ENCODE measurements at regions not wholly inside any gene's neighbourhood (a gene's known extent, or its start where the extent isn't known, plus 50 kb on each side); places are given as distances from the start of the nearest gene placed in this dataset.
"Not testable (repeated sequence)": the region's sequence is repeated elsewhere in the genome, so short reads cannot be mapped to it uniquely, and the experiment has no call there.

DNA sequence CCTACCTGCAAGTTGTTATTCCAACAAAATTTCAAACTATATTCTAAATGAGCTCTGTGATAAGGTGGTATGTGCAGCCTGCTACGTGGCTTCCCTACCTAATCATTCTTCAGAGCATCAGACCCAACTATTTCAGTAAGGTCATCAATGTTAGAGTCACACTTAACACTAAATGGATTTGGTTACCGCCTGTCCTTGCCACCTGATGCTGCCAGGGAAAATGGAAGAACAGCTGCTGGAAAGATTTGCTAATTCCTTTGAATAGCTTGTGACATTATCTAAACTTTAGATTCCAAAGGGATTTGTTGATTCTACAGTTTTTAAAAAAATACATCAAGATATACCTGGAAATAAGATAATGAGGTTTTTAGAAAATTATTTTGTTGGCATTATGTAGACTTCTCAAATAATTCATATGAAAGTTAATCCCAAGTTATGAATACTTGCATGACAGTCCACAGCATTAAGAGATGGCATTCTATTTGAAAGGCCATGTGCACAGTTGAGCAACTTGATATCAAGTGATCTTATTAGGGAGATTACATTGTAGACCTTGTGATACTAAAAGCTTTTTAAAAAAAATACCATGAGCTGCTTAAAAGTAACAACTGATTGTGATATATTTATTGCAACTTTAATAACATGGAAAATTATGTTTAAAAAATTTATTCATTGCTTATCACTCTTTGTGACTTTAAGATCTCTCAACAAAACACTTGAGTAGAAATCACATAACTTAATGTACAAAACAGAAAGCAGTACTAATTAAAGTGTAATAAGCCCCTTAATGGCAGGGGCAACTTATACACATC lies 98.3 kb upstream of the UGP2 start:
- no peaks in the 10 kb centered on the region for H3K27me3 ChIP-seq

DNA sequence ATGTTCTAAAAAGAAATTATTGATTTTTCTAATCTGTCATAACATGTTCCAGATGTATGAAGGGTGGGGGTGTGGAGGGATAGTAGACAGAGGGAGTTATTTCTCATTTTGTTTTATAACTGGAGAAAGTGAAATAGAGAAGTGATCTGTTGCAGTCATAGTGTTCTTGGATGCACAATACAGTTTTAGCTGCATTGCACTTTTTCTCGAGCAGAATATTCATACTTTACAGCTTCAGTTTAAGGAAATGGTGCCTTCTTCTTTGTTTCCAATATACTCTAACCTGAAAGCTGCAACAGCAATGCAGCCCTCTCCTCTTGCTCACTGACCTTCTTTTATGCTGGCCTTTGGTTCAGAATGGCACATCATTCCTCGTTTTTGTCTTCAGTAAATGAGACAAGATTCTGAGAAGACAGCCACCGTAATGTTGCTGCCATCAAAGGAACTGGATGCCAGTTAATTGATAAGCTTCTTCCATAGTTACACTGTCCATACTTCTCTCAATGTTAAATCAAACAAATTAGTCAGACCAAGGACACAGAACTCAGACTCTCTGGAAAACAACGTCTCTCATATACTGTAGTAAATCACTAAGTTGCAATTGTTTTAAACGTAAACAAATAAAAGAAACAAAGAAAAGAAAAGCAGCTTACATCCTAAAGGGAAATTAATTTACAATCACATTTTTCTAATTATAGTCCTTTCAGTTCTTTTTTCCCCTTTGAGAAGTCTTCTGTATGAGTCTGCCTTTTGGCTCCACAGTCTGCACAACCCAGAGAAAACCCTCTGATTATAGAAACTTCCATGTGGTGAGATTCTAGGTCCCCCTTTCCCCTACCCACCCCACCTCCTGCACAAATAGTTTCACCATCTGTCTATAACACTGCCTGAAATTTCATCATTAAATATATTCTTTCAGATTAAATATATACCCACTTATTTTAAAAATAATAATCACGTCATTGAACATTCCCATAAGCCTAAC lies 97.4 kb upstream of the UGP2 start:
- intact Hi-C loops (cut with DNase I; ENCODE audit: low total_unique reads) = no loop called here
- DNase-seq = no peak
- H3K9me3 ChIP-seq = no peaks in the 10 kb centered on the region
- TF ChIP-seq, protein P1, sequence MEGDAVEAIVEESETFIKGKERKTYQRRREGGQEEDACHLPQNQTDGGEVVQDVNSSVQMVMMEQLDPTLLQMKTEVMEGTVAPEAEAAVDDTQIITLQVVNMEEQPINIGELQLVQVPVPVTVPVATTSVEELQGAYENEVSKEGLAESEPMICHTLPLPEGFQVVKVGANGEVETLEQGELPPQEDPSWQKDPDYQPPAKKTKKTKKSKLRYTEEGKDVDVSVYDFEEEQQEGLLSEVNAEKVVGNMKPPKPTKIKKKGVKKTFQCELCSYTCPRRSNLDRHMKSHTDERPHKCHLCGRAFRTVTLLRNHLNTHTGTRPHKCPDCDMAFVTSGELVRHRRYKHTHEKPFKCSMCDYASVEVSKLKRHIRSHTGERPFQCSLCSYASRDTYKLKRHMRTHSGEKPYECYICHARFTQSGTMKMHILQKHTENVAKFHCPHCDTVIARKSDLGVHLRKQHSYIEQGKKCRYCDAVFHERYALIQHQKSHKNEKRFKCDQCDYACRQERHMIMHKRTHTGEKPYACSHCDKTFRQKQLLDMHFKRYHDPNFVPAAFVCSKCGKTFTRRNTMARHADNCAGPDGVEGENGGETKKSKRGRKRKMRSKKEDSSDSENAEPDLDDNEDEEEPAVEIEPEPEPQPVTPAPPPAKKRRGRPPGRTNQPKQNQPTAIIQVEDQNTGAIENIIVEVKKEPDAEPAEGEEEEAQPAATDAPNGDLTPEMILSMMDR (IDR thresholded peaks at IDR 0.05) = no peak
- no peak for TF ChIP-seq POLR2A (IDR thresholded peaks at IDR 0.05)
- no peaks in the 10 kb centered on the region for H3K4me1 ChIP-seq
- 46 to 51% methylated on average over 6 of the region's 6 CpGs for WGBS, 2 donors
- no peak overlapping the region for H3K27ac ChIP-seq
- H3K4me3 ChIP-seq = no peak overlapping the region
- no peaks in the 10 kb centered on the region for H3K36me3 ChIP-seq (ENCODE audit: low read depth, missing control alignments)
- no peaks in the 10 kb centered on the region for H3K27me3 ChIP-seq

More for the DNA sequence above, 98.3 kb upstream of the UGP2 start:
- DNase-seq = no peak
- no peaks in the 10 kb centered on the region for H3K4me1 ChIP-seq
- TF ChIP-seq, protein P1 (IDR thresholded peaks at IDR 0.05) = no peak
- TF ChIP-seq POLR2A (IDR thresholded peaks at IDR 0.05) = no peak
- H3K9me3 ChIP-seq = no peaks in the 10 kb centered on the region
- 84% methylated on average over 2 of the region's 2 CpGs for WGBS, 2 donors
- no peak overlapping the region for H3K27ac ChIP-seq
- no peaks in the 10 kb centered on the region for H3K36me3 ChIP-seq (ENCODE audit: low read depth, missing control alignments)
- H3K4me3 ChIP-seq = no peak overlapping the region
- intact Hi-C loops (cut with DNase I; ENCODE audit: low total_unique reads) = no loop called here

DNA sequence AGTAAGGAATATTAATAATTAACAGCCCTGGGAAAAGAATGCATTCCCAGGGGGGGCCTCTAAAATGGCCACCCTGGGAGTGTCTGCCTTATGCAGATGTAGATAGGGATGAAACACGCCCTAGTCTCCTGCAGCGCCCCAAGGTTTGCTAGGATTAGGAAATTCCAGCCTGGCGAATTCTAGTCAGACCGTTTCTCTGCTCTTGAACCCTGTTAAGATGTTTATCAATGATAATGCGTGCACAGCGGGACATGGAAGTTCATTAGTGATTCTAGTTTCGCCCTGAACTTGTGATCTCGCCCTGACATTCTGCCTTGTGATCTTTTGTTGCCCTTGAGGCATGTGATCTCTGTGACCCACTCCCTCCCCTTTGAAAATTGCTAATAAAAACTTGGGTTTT lies 95.1 kb upstream of the UGP2 start:
- H3K4me1 ChIP-seq; H3K27ac ChIP-seq; H3K36me3 ChIP-seq (ENCODE audit: low read depth, missing control alignments); H3K27me3 ChIP-seq; H3K4me3 ChIP-seq; DNase-seq; intact Hi-C loops (cut with DNase I; ENCODE audit: low total_unique reads); H3K9me3 ChIP-seq: not testable (repeated sequence)
- WGBS, 2 donors = 90 to 92% methylated on average over 8 of the region's 8 CpGs

DNA sequence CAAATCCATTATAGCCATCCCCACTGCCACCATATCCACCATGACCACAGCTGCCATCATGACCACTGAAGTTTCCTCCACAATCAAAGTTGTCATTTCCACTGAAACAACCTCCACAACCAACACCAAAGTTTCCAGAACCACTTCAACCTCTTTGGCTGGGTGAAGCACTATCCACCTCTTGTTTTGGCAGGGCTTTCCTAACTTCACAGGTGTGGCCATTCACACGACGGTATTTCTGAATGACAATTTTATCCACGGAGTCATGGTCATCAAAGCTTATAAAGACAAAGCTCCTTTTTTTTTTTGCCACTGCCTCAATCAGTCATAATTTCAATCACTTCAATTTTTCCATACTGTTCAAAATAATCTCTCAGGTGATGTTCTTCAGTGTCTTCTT lies 89.8 kb upstream of the UGP2 start:
- TF ChIP-seq POLR2A (IDR thresholded peaks at IDR 0.05) = no peak
- TF ChIP-seq, protein P1 (IDR thresholded peaks at IDR 0.05) = no peak

DNA sequence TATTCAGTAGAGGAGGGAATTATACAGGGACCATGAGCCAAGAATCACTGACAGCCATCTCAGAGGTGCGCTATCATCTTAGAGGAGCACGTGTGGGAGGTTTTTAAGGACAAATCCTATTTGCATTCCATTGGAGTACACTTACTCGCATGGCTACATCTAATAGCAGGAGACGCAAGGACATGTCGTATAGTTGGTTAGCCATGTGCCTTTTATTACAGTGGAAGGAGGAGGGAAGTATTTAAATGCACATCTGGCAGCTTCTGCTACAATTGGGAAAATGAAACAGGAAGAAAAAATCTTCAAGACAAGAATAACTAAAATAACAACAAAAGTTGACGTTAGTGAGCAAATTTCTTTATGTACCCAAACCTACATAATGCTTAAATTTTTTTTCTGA lies 86.5 kb upstream of the UGP2 start:
- intact Hi-C loops (cut with DNase I; ENCODE audit: low total_unique reads) = no loop called here
- no peaks in the 10 kb centered on the region for H3K27me3 ChIP-seq
- no peak for DNase-seq
- H3K36me3 ChIP-seq (ENCODE audit: low read depth, missing control alignments) = no peaks in the 10 kb centered on the region
- H3K27ac ChIP-seq = no peak overlapping the region
- no peaks in the 10 kb centered on the region for H3K4me1 ChIP-seq
- no peak for TF ChIP-seq POLR2A (IDR thresholded peaks at IDR 0.05)
- TF ChIP-seq, protein P1 (IDR thresholded peaks at IDR 0.05) = no peak
- WGBS, 2 donors = 33 to 40% methylated on average over 6 of the region's 6 CpGs
- no peak overlapping the region for H3K4me3 ChIP-seq
- H3K9me3 ChIP-seq = no peaks in the 10 kb centered on the region

More for the DNA sequence above, 89.8 kb upstream of the UGP2 start:
- intact Hi-C loops (cut with DNase I; ENCODE audit: low total_unique reads) = no loop called here
- Histone ChIP-seq H3K4me3 (no peak overlapping the region), H3K4me1 (no peaks in the 10 kb centered on the region), H3K9me3 (no peaks in the 10 kb centered on the region), H3K36me3 (ENCODE audit: low read depth, missing control alignments) (no peaks in the 10 kb centered on the region), H3K27ac (no peak overlapping the region), H3K27me3 (no peaks in the 10 kb centered on the region)
- 96 to 97% methylated on average over 3 of the region's 3 CpGs for WGBS, 2 donors
- no peak for DNase-seq
